WTC11 (cell line): ENCODE measurements at regions not wholly inside any gene's neighbourhood (a gene's known extent, or its start where the extent isn't known, plus 50 kb on each side); places are given as distances from the start of the nearest gene placed in this dataset.

ENCODE experiments used
- ATAC-seq: fragments of 200-7000 bp; cut with Tn5 transposase; 2 replicates; pipeline ENCODE4 v1.10.0; 2021; ENCODE audit warnings: mild to moderate bottlenecking, moderate library complexity
- CTCF ChIA-PET: fragments of 300-600 bp; sonication (Branson Sonifier 250); formaldehyde crosslinking; loops from one replicate; lab custom pipeline; 2021; ENCODE audit warnings: antibody characterized with exemption; lab: Charles Lee
- POLR2A ChIA-PET: fragments of 350-600 bp; sonication (Branson Sonifier 250); formaldehyde crosslinking; loops from one replicate; lab custom pipeline; 2021; ENCODE audit warnings: antibody characterized with exemption; lab: Charles Lee
- DNase-seq: peaks from one replicate; pipeline ENCODE4 v3.0.0; 2021; ENCODE audit warnings: low spot score
- H3K27ac Mint-ChIP-seq: 2 replicates; pipeline ENCODE4 v1.8.0; 2021; ENCODE audit warnings: mixed read lengths
- H3K27me3 Mint-ChIP-seq: 2 replicates; pipeline ENCODE4 v1.8.0; 2021; ENCODE audit warnings: low read depth, mild to moderate bottlenecking, moderate library complexity, mixed read lengths
- H3K36me3 Mint-ChIP-seq: 2 replicates; pipeline ENCODE4 v1.8.0; 2021; ENCODE audit warnings: mixed read lengths
- H3K4me1 Mint-ChIP-seq: 2 replicates; pipeline ENCODE4 v1.8.0; 2022; ENCODE audit warnings: mixed read lengths
- H3K4me3 Mint-ChIP-seq: 2 replicates; pipeline ENCODE4 v1.8.0; 2021; ENCODE audit warnings: mild to moderate bottlenecking, moderate library complexity, mixed read lengths
- H3K9me3 Mint-ChIP-seq: 2 replicates; pipeline ENCODE4 v1.8.0; 2021; ENCODE audit warnings: mixed read lengths
- AR ChIP-seq: fragments of 250-450 bp; sonication (Bioruptor Pico); IDR thresholded peaks from 2 replicates; pipeline ENCODE4 v1.9.0; 2021; ENCODE audit warnings: mild to moderate bottlenecking
- ATF3 ChIP-seq: sonication (generic); formaldehyde crosslinking; conservative IDR thresholded peaks from 2 replicates; pipeline ENCODE4 v1.8.1; 2022; ENCODE audit warnings: mild to moderate bottlenecking, missing genetic modification reagents
- CREB1 ChIP-seq: sonication (generic); formaldehyde crosslinking; IDR thresholded peaks from 2 replicates; pipeline ENCODE4 v1.8.0; 2023; ENCODE audit warnings: mild to moderate bottlenecking, missing genetic modification reagents
- E2F5 ChIP-seq: sonication (generic); formaldehyde crosslinking; IDR thresholded peaks from 2 replicates; pipeline ENCODE4 v1.8.1; 2022; ENCODE audit warnings: mild to moderate bottlenecking, moderate library complexity, missing genetic modification reagents
- ERG ChIP-seq: fragments of 250-450 bp; sonication (Bioruptor Pico); IDR thresholded peaks from 2 replicates; pipeline ENCODE4 v1.8.0; 2021; ENCODE audit warnings: mild to moderate bottlenecking
- FOXP1 ChIP-seq: sonication (generic); formaldehyde crosslinking; IDR thresholded peaks from 2 replicates; pipeline ENCODE4 v1.8.0; 2022; ENCODE audit warnings: missing genetic modification reagents, mild to moderate bottlenecking, moderate library complexity, borderline replicate concordance
- HMGXB4 ChIP-seq: sonication (generic); formaldehyde crosslinking; IDR thresholded peaks from 2 replicates; pipeline ENCODE4 v1.8.1; 2023; ENCODE audit warnings: mild to moderate bottlenecking, moderate library complexity, missing genetic modification reagents
- IRF1 ChIP-seq: sonication (generic); formaldehyde crosslinking; IDR thresholded peaks from 2 replicates; pipeline ENCODE4 v1.8.0; 2023; ENCODE audit warnings: missing genetic modification reagents
- IRF2 ChIP-seq: sonication (generic); formaldehyde crosslinking; IDR thresholded peaks from 2 replicates; pipeline ENCODE4 v1.8.0; 2022; ENCODE audit warnings: low read depth, missing genetic modification reagents, borderline replicate concordance
- NFATC4 ChIP-seq: fragments of 250-450 bp; sonication (Bioruptor Pico); IDR thresholded peaks from 2 replicates; pipeline ENCODE4 v1.9.0; 2021; ENCODE audit warnings: mild to moderate bottlenecking
- NR2C2 ChIP-seq: sonication (generic); formaldehyde crosslinking; IDR thresholded peaks from 2 replicates; pipeline ENCODE4 v1.8.0; 2022; ENCODE audit warnings: mild to moderate bottlenecking, missing genetic modification reagents
- NR3C1 ChIP-seq: sonication (generic); formaldehyde crosslinking; conservative IDR thresholded peaks from 2 replicates; pipeline ENCODE4 v1.8.1; 2023; ENCODE audit warnings: low read depth, mild to moderate bottlenecking, missing genetic modification reagents
- OVOL2 ChIP-seq: fragments of 250-450 bp; sonication (Bioruptor Pico); IDR thresholded peaks from 2 replicates; pipeline ENCODE4 v1.9.0; 2021; ENCODE audit warnings: mild to moderate bottlenecking, borderline replicate concordance
- SMAD4 ChIP-seq: sonication (generic); formaldehyde crosslinking; IDR thresholded peaks from 2 replicates; pipeline ENCODE4 v1.8.0; 2022; ENCODE audit warnings: mild to moderate bottlenecking, missing genetic modification reagents
- STAT6 ChIP-seq: sonication (generic); formaldehyde crosslinking; conservative IDR thresholded peaks from 2 replicates; pipeline ENCODE4 v1.8.1; 2023; ENCODE audit warnings: mild to moderate bottlenecking, low read depth, missing genetic modification reagents, moderate library complexity
- ZBTB43 ChIP-seq: sonication (generic); formaldehyde crosslinking; IDR thresholded peaks from 2 replicates; pipeline ENCODE4 v1.8.1; 2023; ENCODE audit warnings: mild to moderate bottlenecking, missing genetic modification reagents
- ZNF138 ChIP-seq: sonication (generic); formaldehyde crosslinking; conservative IDR thresholded peaks from 2 replicates; pipeline ENCODE4 v1.8.1; 2022; ENCODE audit warnings: mild to moderate bottlenecking, moderate library complexity, missing genetic modification reagents
- ZNF317 ChIP-seq: sonication (generic); formaldehyde crosslinking; IDR thresholded peaks from 2 replicates; pipeline ENCODE4 v1.8.1; 2023; ENCODE audit warnings: low read depth, mild to moderate bottlenecking, moderate library complexity, missing genetic modification reagents, borderline replicate concordance
- ZNF416 ChIP-seq: fragments of 250-450 bp; sonication (Bioruptor Pico); IDR thresholded peaks from 2 replicates; pipeline ENCODE4 v1.9.0; 2021; ENCODE audit warnings: mild to moderate bottlenecking, inconsistent platforms
- ZNF532 ChIP-seq: fragments of 250-450 bp; sonication (Bioruptor Pico); IDR thresholded peaks from 2 replicates; pipeline ENCODE4 v1.9.0; 2021; ENCODE audit warnings: mild to moderate bottlenecking, borderline replicate concordance

- TF ChIP-seq NR3C1 (CRISPR knock-in tag): no peak
- TF ChIP-seq OVOL2 (CRISPR knock-in tag): no peak
- no peak for TF ChIP-seq AR (CRISPR knock-in tag)
- no peak for TF ChIP-seq ZNF532
- no peak for TF ChIP-seq IRF1 (CRISPR knock-in tag)
Observed at GRCh38 chr16:64858076-64858475, 263.8 kb downstream of the CDH11 start (continued).

- no peak for TF ChIP-seq ZNF416 (CRISPR knock-in tag)
- TF ChIP-seq IRF2 (CRISPR knock-in tag): no peak
- TF ChIP-seq HMGXB4 (CRISPR knock-in tag): no peak
- no peak for TF ChIP-seq STAT6 (CRISPR knock-in tag)
- no peak for TF ChIP-seq NR2C2 (CRISPR knock-in tag)
- TF ChIP-seq CREB1: no peak
- no peak for TF ChIP-seq FOXP1 (CRISPR knock-in tag)
- no peak for TF ChIP-seq ERG (CRISPR knock-in tag)
- no peak for TF ChIP-seq NFATC4 (CRISPR knock-in tag)
- TF ChIP-seq ZBTB43 (CRISPR knock-in tag): no peak
- TF ChIP-seq SMAD4: no peak
- TF ChIP-seq ATF3 (CRISPR knock-in tag): no peak
- no peak for TF ChIP-seq ZNF317 (CRISPR knock-in tag)
- no peak for TF ChIP-seq NR3C1 (CRISPR knock-in tag)
- TF ChIP-seq E2F5 (CRISPR knock-in tag): no peak
- no peak for TF ChIP-seq ZNF138 (CRISPR knock-in tag)
- TF ChIP-seq, all 79 proteins: peak for 0
- no peak for DNase-seq
- ChIA-PET CTCF (no interaction called here), POLR2A (no interaction called here)
- H3K27me3 Mint-ChIP-seq: no peaks in the 10 kb centered on the region
- H3K27ac Mint-ChIP-seq: no peak overlapping the region
- H3K4me1 Mint-ChIP-seq: 0 out of 2 replicates have a peak, but pooled peaks cover 4% of the 10 kb centered on the region
- ATAC-seq: no peak
- no peak overlapping the region for H3K4me3 Mint-ChIP-seq
- H3K9me3 Mint-ChIP-seq: no peaks in the 10 kb centered on the region
- no peaks in the 10 kb centered on the region for H3K36me3 Mint-ChIP-seq
Observed at GRCh38 chr16:64857411-64857810, 264.5 kb downstream of the CDH11 start.
